ENCODE measurements at regions not wholly inside any gene's neighbourhood (a gene's known extent, or its start where the extent isn't known, plus 50 kb on each side); places are given as distances from the start of the nearest gene placed in this dataset.

GRCh38 chr16:64358291-64358690 lies 763.6 kb downstream of the CDH11 start:
- no peaks in the 10 kb centered on the region for H3K9me3 Mint-ChIP-seq
- WGBS (ENCODE audit: extremely low coverage, insufficient read length, low lambda C conversion rate), result no CpG with 5 or more reads among the region's 1 CpG
- H3K4me3 Mint-ChIP-seq, result no peak overlapping the region

More at GRCh38 chr16:64358291-64358690, 763.6 kb downstream of the CDH11 start:
- Histone ChIP-seq H3K23me2 (ENCODE audit: insufficient read length, low read depth, low read length, poor library complexity, severe bottlenecking) (no peaks in the 10 kb centered on the region), H3K9ac (ENCODE audit: extremely low read depth, insufficient read length, low read length) (no peak overlapping the region), H2BK120ac (ENCODE audit: low read depth, low read length, poor library complexity, severe bottlenecking) (no peak overlapping the region), H3K9me3 (ENCODE audit: control insufficient read depth, low read depth, low read length) (no peaks in the 10 kb centered on the region), H3K4me2 (ENCODE audit: insufficient read depth, insufficient read length, low read length) (no peak overlapping the region), H3K23ac (ENCODE audit: insufficient read length, low read depth, low read length) (no peak overlapping the region), H3K27ac (ENCODE audit: insufficient read length, low read depth, low read length) (no peak overlapping the region), H2AFZ (ENCODE audit: low read length) (no peak overlapping the region), H2BK20ac (ENCODE audit: low read depth, low read length, poor library complexity, severe bottlenecking) (no peak overlapping the region), H4K5ac (ENCODE audit: insufficient read length, low read depth, low read length) (no peak overlapping the region), H2AK5ac (ENCODE audit: insufficient read length, low read length) (no peak overlapping the region), H2BK12ac (ENCODE audit: insufficient read length, low read depth, low read length) (no peak overlapping the region), H3K79me2 (ENCODE audit: insufficient read depth, low read length) (no peaks in the 10 kb centered on the region), H3K79me1 (ENCODE audit: insufficient read depth, low read depth, low read length, poor library complexity, severe bottlenecking) (no peaks in the 10 kb centered on the region), H3K4ac (ENCODE audit: low read depth, low read length) (no peak overlapping the region), H4K91ac (ENCODE audit: insufficient read length, low read depth, low read length) (no peak overlapping the region), H4K20me1 (ENCODE audit: control insufficient read depth, insufficient read depth, insufficient read length) (no peaks in the 10 kb centered on the region), H2BK15ac (ENCODE audit: low read depth, low read length) (no peak overlapping the region), H2BK5ac (ENCODE audit: insufficient read length, low read length) (no peak overlapping the region), H3K27me3 (ENCODE audit: insufficient read depth, low read length) (no peaks in the 10 kb centered on the region), H4K8ac (replicated peaks; ENCODE audit: insufficient read length, low read depth, low read length) (no peak overlapping the region), H3T11ph (ENCODE audit: low read length) (no peak overlapping the region), H3K18ac (ENCODE audit: insufficient read length, low read depth, low read length) (no peak overlapping the region), H3K56ac (ENCODE audit: insufficient read length, low read depth, low read length) (no peak overlapping the region), H3K14ac (ENCODE audit: insufficient read depth, low read length) (no peak overlapping the region), H3K4me1 (ENCODE audit: insufficient read depth, low read length) (no peaks in the 10 kb centered on the region)
- DNase-seq, result no peak
- no peaks in the 10 kb centered on the region for H3K4me1 Mint-ChIP-seq
- no peak overlapping the region for H3K27ac Mint-ChIP-seq
- no peaks in the 10 kb centered on the region for H3K36me3 Mint-ChIP-seq (ENCODE audit: insufficient read depth in 1 of 3, low read depth in 3 of 3)
- TF ChIP-seq, protein P1, sequence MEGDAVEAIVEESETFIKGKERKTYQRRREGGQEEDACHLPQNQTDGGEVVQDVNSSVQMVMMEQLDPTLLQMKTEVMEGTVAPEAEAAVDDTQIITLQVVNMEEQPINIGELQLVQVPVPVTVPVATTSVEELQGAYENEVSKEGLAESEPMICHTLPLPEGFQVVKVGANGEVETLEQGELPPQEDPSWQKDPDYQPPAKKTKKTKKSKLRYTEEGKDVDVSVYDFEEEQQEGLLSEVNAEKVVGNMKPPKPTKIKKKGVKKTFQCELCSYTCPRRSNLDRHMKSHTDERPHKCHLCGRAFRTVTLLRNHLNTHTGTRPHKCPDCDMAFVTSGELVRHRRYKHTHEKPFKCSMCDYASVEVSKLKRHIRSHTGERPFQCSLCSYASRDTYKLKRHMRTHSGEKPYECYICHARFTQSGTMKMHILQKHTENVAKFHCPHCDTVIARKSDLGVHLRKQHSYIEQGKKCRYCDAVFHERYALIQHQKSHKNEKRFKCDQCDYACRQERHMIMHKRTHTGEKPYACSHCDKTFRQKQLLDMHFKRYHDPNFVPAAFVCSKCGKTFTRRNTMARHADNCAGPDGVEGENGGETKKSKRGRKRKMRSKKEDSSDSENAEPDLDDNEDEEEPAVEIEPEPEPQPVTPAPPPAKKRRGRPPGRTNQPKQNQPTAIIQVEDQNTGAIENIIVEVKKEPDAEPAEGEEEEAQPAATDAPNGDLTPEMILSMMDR (conservative IDR thresholded peaks at IDR 0.05), result no peak
- H3K27me3 Mint-ChIP-seq (ENCODE audit: low read depth), result no peaks in the 10 kb centered on the region

All from H9 (cell line).